Uterus (tissue), 3 donors: ENCODE measurements at regions not wholly inside any gene's neighbourhood (a gene's known extent, or its start where the extent isn't known, plus 50 kb on each side); places are given as distances from the start of the nearest gene placed in this dataset.
A peak's percentile ranks its signal among the peaks of the same experiment; 100 is the strongest.
"Not testable (repeated sequence)": the region's sequence is repeated elsewhere in the genome, so short reads cannot be mapped to it uniquely, and the experiment has no call there.

Experiments
- DNase-seq, 2 donors: peaks; one replicate each; pipeline ENCODE4 v3.0.0-alpha.2; 2019 to 2020
- H3K27ac ChIP-seq, 2 donors: fragments of 200-600 bp; sonication (generic); 1 replicate in 1 of 2; 2 replicates in 1 of 2; pipeline ENCODE4 v1.5.1; 2016 to 2018
- H3K27me3 ChIP-seq, 2 donors: fragments of 200-600 bp; sonication (generic); one replicate each; pipeline ENCODE4 v1.5.1; 2018 to 2019; ENCODE audit warnings: control low read depth in 1 of 2
- H3K36me3 ChIP-seq, 2 donors: fragments of 200-600 bp; sonication (generic); one replicate each; pipeline ENCODE4 v1.5.1; 2019; ENCODE audit warnings: control low read depth in 1 of 2
- H3K4me1 ChIP-seq, 2 donors: fragments of 200-600 bp; sonication (generic); one replicate each; pipeline ENCODE4 v1.5.1; 2018 to 2019; ENCODE audit warnings: control low read depth in 1 of 2
- H3K4me3 ChIP-seq, 2 donors: fragments of 200-600 bp; sonication (generic); 1 replicate in 1 of 2; 2 replicates in 1 of 2; pipeline ENCODE4 v1.5.1; 2018 to 2019; ENCODE audit warnings: mild to moderate bottlenecking in 1 of 2
- H3K9me3 ChIP-seq, 2 donors: fragments of 200-600 bp; sonication (generic); one replicate each; pipeline ENCODE4 v1.5.1; 2019; ENCODE audit warnings: control low read depth in 1 of 2
- POLR2A ChIP-seq, 2 donors: fragments of 450-650 bp; IDR thresholded peaks; one replicate each; pipeline ENCODE4 v1.6.1; 2016; ENCODE audit warnings: antibody characterized with exemption in 2 of 2, mild to moderate bottlenecking in 1 of 2, moderate library complexity in 1 of 2
- intact Hi-C: fragments of 100-400 bp; cut with DNase I; formaldehyde crosslinking; loops from one replicate; pipeline ENCODE4 v1.15.1; 2023; ENCODE audit warnings: low total_unique reads
- TF ChIP-seq, protein P1 (sequence below), 4 experiments: fragments of 200-600 bp in 2 of 4; fragments of 450-650 bp in 2 of 4; sonication (generic) in 2 of 4; IDR thresholded peaks; one replicate each; pipeline ENCODE4 v1.5.1; 2016 to 2019; ENCODE audit warnings: antibody characterized with exemption in 4 of 4, mild to moderate bottlenecking in 2 of 4, moderate library complexity in 1 of 4
- donor health status: DM: yes; HTN: yes; CAD: no.

DNA sequence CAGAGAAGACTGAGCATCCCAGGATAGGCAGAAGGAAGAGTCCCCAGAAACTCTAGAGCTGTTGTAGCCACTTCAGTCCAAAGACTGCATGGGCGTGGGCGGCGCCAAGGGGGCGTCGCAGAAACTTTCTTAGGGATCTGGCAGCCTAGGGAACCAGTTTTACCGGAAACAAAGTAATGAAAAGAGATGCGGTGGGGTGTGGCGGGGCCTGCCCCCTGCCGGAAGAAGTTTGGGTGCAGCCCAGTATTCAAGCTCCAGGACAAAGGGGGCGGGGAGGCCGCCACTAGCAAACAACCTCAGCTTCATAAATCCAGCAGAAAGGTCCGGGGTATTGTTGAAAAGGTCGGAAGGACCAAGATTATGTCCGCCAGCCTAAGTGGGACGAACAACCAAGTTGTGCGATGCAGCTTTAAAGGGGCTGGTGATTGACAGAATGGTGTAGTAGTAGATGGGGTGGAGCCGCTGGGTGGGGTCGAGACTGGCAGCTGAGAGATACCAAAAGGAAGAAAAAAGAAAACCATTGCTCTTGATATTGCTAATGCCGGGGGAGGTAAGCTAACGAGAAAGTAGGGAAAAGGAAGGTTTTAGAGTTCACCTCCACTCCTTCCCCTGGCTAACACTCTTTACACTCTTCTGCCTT, 190.5 kb downstream of the RRAGB start:
- DNase-seq = peak; percentile 40 to 57
- intact Hi-C loops = no loop called here
- Histone ChIP-seq H3K4me1 (no peaks in the 10 kb centered on the region), H3K36me3 (no peaks in the 10 kb centered on the region), H3K9me3 (no peaks in the 10 kb centered on the region), H3K27me3 (no peaks in the 10 kb centered on the region), H3K27ac (peak overlapping the region; percentile 69 to 71), H3K4me3 (peak overlapping the region; percentile 51 to 52)
- no peak for TF ChIP-seq POLR2A (IDR thresholded peaks at IDR 0.05)
- TF ChIP-seq, protein P1, sequence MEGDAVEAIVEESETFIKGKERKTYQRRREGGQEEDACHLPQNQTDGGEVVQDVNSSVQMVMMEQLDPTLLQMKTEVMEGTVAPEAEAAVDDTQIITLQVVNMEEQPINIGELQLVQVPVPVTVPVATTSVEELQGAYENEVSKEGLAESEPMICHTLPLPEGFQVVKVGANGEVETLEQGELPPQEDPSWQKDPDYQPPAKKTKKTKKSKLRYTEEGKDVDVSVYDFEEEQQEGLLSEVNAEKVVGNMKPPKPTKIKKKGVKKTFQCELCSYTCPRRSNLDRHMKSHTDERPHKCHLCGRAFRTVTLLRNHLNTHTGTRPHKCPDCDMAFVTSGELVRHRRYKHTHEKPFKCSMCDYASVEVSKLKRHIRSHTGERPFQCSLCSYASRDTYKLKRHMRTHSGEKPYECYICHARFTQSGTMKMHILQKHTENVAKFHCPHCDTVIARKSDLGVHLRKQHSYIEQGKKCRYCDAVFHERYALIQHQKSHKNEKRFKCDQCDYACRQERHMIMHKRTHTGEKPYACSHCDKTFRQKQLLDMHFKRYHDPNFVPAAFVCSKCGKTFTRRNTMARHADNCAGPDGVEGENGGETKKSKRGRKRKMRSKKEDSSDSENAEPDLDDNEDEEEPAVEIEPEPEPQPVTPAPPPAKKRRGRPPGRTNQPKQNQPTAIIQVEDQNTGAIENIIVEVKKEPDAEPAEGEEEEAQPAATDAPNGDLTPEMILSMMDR (IDR thresholded peaks at IDR 0.05) = peak; percentile 23 to 42 (median 34)

GRCh38 chrX:55908661-55909212, 191.2 kb downstream of the RRAGB start:
- Histone ChIP-seq H3K4me3 (peak overlapping the region; percentile 51 to 52), H3K4me1 (no peaks in the 10 kb centered on the region), H3K36me3 (no peaks in the 10 kb centered on the region), H3K27ac (peak overlapping the region; percentile 69 to 71), H3K9me3 (no peaks in the 10 kb centered on the region), H3K27me3 (no peaks in the 10 kb centered on the region)
- intact Hi-C loops = no loop called here
- no peak for DNase-seq
- TF ChIP-seq, protein P1 (IDR thresholded peaks at IDR 0.05) = no peak
- TF ChIP-seq POLR2A (IDR thresholded peaks at IDR 0.05) = no peak

DNA sequence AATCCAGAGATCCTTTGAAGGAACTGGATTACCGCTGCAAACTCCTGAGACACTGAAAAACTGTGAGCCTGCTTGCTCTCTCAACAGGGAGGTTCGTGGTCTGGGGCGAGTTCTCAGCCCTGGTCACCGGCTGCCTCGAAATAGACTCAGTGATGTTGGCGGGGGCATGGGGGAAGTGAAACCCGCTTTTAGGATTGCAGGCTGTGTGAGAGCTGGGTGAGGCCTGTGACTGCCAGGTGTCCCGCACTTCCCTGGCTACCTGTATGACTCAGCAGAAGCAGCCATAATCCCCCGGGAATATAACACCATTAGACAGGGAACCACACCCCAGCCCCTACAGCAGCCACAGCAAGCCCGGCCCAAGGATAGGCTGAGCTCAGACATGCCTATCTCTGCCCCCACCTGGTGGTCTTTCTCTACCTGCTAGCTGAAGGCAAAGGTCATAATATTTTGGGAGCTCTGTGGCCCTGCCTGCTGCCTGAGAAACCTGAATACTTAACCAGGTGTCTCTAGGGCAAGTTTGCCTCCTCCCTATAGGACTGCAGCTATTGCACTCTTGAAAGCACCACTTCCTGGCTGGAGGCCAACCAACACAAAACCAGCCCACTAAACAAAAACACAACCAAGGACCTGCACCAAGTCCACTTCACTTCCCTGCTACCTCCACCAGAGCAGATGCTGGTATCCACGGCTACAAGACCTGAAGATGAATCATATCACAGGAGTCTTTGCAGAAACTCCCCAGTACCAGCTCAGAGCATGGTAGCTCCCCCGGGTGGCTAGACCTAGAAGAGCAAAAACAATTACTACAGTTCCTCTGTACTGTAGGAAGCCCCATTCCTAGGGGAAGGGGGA, 202.0 kb downstream of the RRAGB start:
- DNase-seq = no peak
- TF ChIP-seq POLR2A (IDR thresholded peaks at IDR 0.05) = no peak
- TF ChIP-seq, protein P1 (IDR thresholded peaks at IDR 0.05) = no peak
- Histone ChIP-seq H3K27me3 (no peaks in the 10 kb centered on the region), H3K4me1 (no peaks in the 10 kb centered on the region), H3K9me3 (peaks cover 0 to 4% of the 10 kb centered on the region in 2 donors), H3K4me3 (no peak overlapping the region), H3K36me3 (no peaks in the 10 kb centered on the region), H3K27ac (no peak overlapping the region)
- intact Hi-C loops = no loop called here

DNA sequence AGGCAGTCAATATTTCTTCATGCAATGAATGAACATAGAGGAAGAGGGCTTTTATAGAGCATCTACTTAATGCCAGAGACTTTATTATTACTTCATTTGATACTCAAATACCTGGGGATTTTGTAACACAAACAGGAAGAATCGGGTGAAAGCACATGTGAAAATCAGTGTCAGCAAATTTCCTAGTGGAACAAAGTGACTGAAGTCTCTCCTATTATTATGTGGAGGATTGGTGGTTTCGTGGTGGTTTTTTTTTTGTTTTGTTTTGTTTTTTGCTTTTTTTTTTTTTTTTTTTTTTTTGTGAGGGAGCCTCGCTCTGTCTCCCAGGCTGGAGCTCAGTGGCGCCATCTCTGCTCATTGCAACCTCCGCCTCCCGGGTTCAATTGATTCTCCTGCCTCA, 207.0 kb downstream of the RRAGB start:
- no peaks in the 10 kb centered on the region for H3K27me3 ChIP-seq
- no peak for DNase-seq
- H3K36me3 ChIP-seq = no peaks in the 10 kb centered on the region
- no peaks in the 10 kb centered on the region for H3K4me1 ChIP-seq
- H3K27ac ChIP-seq = no peak overlapping the region
- H3K9me3 ChIP-seq = peaks cover 0 to 4% of the 10 kb centered on the region in 2 donors
- TF ChIP-seq, protein P1 (IDR thresholded peaks at IDR 0.05) = no peak
- TF ChIP-seq POLR2A (IDR thresholded peaks at IDR 0.05) = no peak
- intact Hi-C loops = no loop called here
- H3K4me3 ChIP-seq = no peak overlapping the region

DNA sequence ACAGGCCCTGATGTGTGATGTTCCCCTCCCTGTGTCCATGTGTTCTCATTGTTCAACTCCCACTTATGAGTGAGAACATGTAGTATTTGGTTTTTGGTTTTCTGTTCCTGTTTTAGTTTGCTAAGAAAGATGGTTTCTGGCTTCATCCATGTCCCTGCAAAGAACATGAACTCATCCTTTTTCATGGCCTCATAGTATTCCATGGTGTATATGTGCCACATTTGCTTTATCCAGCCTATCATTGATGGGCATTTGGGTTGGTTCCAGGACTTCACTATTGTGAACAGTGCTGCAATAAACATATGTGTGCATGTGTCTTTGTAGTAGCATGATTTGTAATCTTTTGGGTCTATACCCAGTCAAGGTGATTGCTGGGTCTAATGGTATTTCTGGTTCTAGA, 211.0 kb downstream of the RRAGB start:
- H3K9me3 ChIP-seq, H3K36me3 ChIP-seq, H3K4me3 ChIP-seq, H3K27ac ChIP-seq, H3K27me3 ChIP-seq, H3K4me1 ChIP-seq, DNase-seq, intact Hi-C loops: not testable (repeated sequence)
